ENCODE measurements at regions not wholly inside any gene's neighbourhood (a gene's known extent, or its start where the extent isn't known, plus 50 kb on each side); places are given as distances from the start of the nearest gene placed in this dataset.

- Mint-ChIP-seq H3K36me3 (ENCODE audit: low read depth) (no peaks in the 10 kb centered on the region), H3K27me3 (peaks cover 5% of the 10 kb centered on the region), H3K4me1 (ENCODE audit: low read depth) (no peaks in the 10 kb centered on the region), H3K9me3 (no peaks in the 10 kb centered on the region), H3K4me3 (no peak overlapping the region), H3K27ac (no peak overlapping the region)
- intact Hi-C loops (cut with micrococcal nuclease), result no loop called here
- CTCF ChIA-PET, result no interaction called here
- TF ChIP-seq CTCF (IDR thresholded peaks at IDR 0.05), result no peak
- DNase-seq (no peak), ATAC-seq (no peak)
- POLR2A ChIA-PET, result no interaction called here
Observed at GRCh38 chr2:45112750-45113149, 103.5 kb upstream of the SIX2 start.

GRCh38 chr2:45105050-45105582 lies 95.9 kb upstream of the SIX2 start:
- Mint-ChIP-seq H3K4me3 (no peak overlapping the region), H3K36me3 (ENCODE audit: low read depth) (no peaks in the 10 kb centered on the region), H3K9me3 (no peaks in the 10 kb centered on the region), H3K27me3 (peaks cover 11% of the 10 kb centered on the region), H3K27ac (no peak overlapping the region), H3K4me1 (ENCODE audit: low read depth) (no peaks in the 10 kb centered on the region)
- intact Hi-C loops (cut with micrococcal nuclease), result no loop called here
- ChIA-PET POLR2A (no interaction called here), CTCF (no interaction called here)
- no peak for ATAC-seq
- no peak for TF ChIP-seq CTCF (IDR thresholded peaks at IDR 0.05)
- no peak for DNase-seq

- ChIA-PET CTCF (no interaction called here), POLR2A (no interaction called here)
- TF ChIP-seq CTCF (IDR thresholded peaks at IDR 0.05), result no peak
- intact Hi-C loops (cut with micrococcal nuclease), result no loop called here
- ATAC-seq (no peak), DNase-seq (no peak)
- Mint-ChIP-seq H3K27me3 (peaks cover 11% of the 10 kb centered on the region), H3K4me1 (ENCODE audit: low read depth) (no peaks in the 10 kb centered on the region), H3K36me3 (ENCODE audit: low read depth) (no peaks in the 10 kb centered on the region), H3K27ac (no peak overlapping the region), H3K4me3 (no peak overlapping the region), H3K9me3 (no peaks in the 10 kb centered on the region)
Observed at GRCh38 chr2:45104429-45104828, 95.2 kb upstream of the SIX2 start.

GRCh38 chr2:45103351-45104345 lies 94.4 kb upstream of the SIX2 start:
- ATAC-seq, result no peak
- intact Hi-C loops (cut with micrococcal nuclease), result no loop called here
- Mint-ChIP-seq H3K27ac (no peak overlapping the region), H3K4me1 (ENCODE audit: low read depth) (no peaks in the 10 kb centered on the region), H3K9me3 (no peaks in the 10 kb centered on the region), H3K4me3 (no peak overlapping the region), H3K27me3 (peaks cover 11% of the 10 kb centered on the region), H3K36me3 (ENCODE audit: low read depth) (no peaks in the 10 kb centered on the region)
- POLR2A ChIA-PET, result no interaction called here
- no peak for TF ChIP-seq CTCF (IDR thresholded peaks at IDR 0.05)
- CTCF ChIA-PET, result no interaction called here
- no peak for DNase-seq

GRCh38 chr2:45102579-45103117 lies 93.4 kb upstream of the SIX2 start:
- no peak for TF ChIP-seq CTCF (IDR thresholded peaks at IDR 0.05)
- Mint-ChIP-seq H3K36me3 (ENCODE audit: low read depth) (no peaks in the 10 kb centered on the region), H3K27me3 (peaks cover 9% of the 10 kb centered on the region), H3K4me3 (no peak overlapping the region), H3K4me1 (ENCODE audit: low read depth) (no peaks in the 10 kb centered on the region), H3K9me3 (no peaks in the 10 kb centered on the region), H3K27ac (no peak overlapping the region)
- ATAC-seq (no peak), DNase-seq (no peak)
- ChIA-PET POLR2A (no interaction called here), CTCF (no interaction called here)
- intact Hi-C loops (cut with micrococcal nuclease), result no loop called here
